ENCODE measurements at regions not wholly inside any gene's neighbourhood (a gene's known extent, or its start where the extent isn't known, plus 50 kb on each side); places are given as distances from the start of the nearest gene placed in this dataset.
"Not testable (repeated sequence)": the region's sequence is repeated elsewhere in the genome, so short reads cannot be mapped to it uniquely, and the experiment has no call there.

- no peaks in the 10 kb centered on the region for H3K4me1 ChIP-seq
- no peaks in the 10 kb centered on the region for H3K27me3 ChIP-seq
- H3K36me3 ChIP-seq = no peaks in the 10 kb centered on the region
- no peaks in the 10 kb centered on the region for H3K9me3 ChIP-seq
- no peak overlapping the region for H3K4me3 ChIP-seq
- no peak for DNase-seq (ENCODE audit: low spot score in 2 of 2)
- TF ChIP-seq CTCF (IDR thresholded peaks at IDR 0.05) = no peak
- H3K27ac ChIP-seq = no peak overlapping the region
- intact Hi-C loops (cut with DNase I) = no loop called here
Observed at GRCh38 chr3:145022447-145022846, 1050.8 kb downstream of the DIPK2A start.

GRCh38 chr3:145024700-145025099 lies 1053.1 kb downstream of the DIPK2A start:
- no peak for TF ChIP-seq CTCF (IDR thresholded peaks at IDR 0.05)
- no peaks in the 10 kb centered on the region for H3K36me3 ChIP-seq
- DNase-seq (ENCODE audit: low spot score in 2 of 2) = no peak
- no peak overlapping the region for H3K4me3 ChIP-seq
- H3K27me3 ChIP-seq = no peaks in the 10 kb centered on the region
- H3K4me1 ChIP-seq = no peaks in the 10 kb centered on the region
- H3K9me3 ChIP-seq = no peaks in the 10 kb centered on the region
- intact Hi-C loops (cut with DNase I) = no loop called here
- H3K27ac ChIP-seq = no peak overlapping the region

- H3K27ac ChIP-seq; H3K4me1 ChIP-seq; H3K36me3 ChIP-seq; H3K9me3 ChIP-seq; H3K4me3 ChIP-seq; H3K27me3 ChIP-seq; intact Hi-C loops (cut with DNase I); DNase-seq (ENCODE audit: low spot score in 2 of 2): not testable (repeated sequence)
Observed at GRCh38 chr3:145027186-145027585, 1055.6 kb downstream of the DIPK2A start.

DNA sequence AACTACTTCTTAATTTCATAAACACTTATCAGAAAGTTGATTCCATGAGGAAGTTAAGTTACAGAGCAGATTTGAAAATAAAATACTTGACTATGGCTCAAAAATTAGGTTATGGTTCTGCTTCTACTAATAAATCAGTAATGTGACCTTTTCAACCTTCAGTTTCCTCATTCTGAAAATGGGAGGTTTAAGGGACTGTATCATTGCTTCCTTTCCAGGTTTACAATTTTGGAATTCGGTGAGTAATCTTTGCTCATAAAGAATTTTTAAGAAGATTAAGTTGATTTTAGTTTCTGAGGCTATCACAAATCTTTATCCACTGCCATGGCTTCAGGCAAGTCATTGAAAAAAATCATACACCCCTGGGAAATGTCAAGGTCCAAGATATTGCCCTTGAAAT lies 1061.2 kb downstream of the DIPK2A start:
- Histone ChIP-seq H3K36me3 (no peaks in the 10 kb centered on the region), H3K4me3 (no peak overlapping the region), H3K27me3 (no peaks in the 10 kb centered on the region), H3K9me3 (no peaks in the 10 kb centered on the region), H3K4me1 (no peaks in the 10 kb centered on the region), H3K27ac (no peak overlapping the region)
- DNase-seq (ENCODE audit: low spot score in 2 of 2) = no peak
- intact Hi-C loops (cut with DNase I) = no loop called here
- TF ChIP-seq CTCF (IDR thresholded peaks at IDR 0.05) = no peak

- no peaks in the 10 kb centered on the region for H3K9me3 ChIP-seq
- TF ChIP-seq CTCF (IDR thresholded peaks at IDR 0.05) = no peak
- intact Hi-C loops (cut with DNase I) = no loop called here
Observed at GRCh38 chr3:145035682-145036081, 1064.1 kb downstream of the DIPK2A start.

DNA sequence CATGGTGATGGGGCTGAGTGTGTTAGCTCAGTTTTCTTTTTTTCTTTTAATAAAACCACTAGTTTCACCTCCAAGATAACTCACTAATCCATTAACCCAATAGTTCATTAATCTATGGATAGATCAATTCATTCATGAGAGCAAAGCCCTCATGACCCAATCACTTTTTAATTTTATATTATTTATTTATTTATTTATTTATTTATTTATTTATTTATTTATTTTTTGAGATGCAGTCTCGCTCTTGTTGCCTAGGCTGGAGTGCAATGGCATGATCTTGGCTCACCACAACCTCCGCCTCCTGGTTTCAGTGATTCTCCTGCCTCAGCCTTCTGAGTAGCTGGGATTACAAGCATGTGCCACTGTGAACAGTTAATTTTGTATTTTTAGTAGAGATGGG lies 1082.4 kb downstream of the DIPK2A start:
- DNase-seq (ENCODE audit: low spot score in 2 of 2); H3K4me1 ChIP-seq; H3K4me3 ChIP-seq; intact Hi-C loops (cut with DNase I); H3K27me3 ChIP-seq; H3K27ac ChIP-seq; H3K9me3 ChIP-seq; H3K36me3 ChIP-seq: not testable (repeated sequence)

More at GRCh38 chr3:145035682-145036081, 1064.1 kb downstream of the DIPK2A start:
- no peak for DNase-seq (ENCODE audit: low spot score in 2 of 2)
- H3K4me3 ChIP-seq = no peak overlapping the region
- H3K4me1 ChIP-seq = no peaks in the 10 kb centered on the region
- no peaks in the 10 kb centered on the region for H3K27me3 ChIP-seq
- no peak overlapping the region for H3K27ac ChIP-seq
- no peaks in the 10 kb centered on the region for H3K36me3 ChIP-seq

DNA sequence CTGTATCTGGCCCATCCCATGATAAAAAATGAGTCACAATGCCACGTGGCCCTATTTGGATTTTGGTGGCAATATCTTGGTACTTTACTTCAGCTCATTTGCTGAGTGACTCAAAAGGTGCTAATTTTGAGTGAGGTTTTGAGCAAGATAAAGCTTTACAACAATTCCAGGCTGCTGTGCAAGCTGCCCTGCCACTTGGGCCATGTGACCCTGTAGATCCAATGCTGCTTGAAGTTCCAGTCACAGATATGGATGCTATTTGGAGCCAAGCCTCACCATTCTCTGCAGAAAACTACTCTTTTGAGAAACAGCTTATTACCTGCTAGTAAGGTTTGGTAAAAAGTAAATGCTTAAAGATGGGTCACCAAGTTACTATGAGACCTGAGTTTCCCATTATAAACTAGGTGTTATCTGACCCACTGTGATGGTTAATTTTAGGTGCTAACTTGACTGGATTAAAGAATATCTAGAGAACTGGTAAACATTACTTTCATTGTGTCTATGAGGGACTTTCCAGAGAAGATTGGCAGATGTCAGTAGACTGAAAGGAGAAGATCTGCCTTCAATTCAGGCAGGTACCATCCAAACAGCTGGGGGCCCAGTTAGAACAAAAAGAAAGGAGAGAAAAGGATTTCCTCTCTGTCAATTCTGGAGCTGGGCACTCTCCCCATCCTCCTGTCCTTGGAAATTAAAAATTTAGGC lies 1083.9 kb downstream of the DIPK2A start:
- Histone ChIP-seq H3K27ac (no peak overlapping the region), H3K36me3 (no peaks in the 10 kb centered on the region), H3K4me1 (no peaks in the 10 kb centered on the region), H3K4me3 (no peak overlapping the region), H3K9me3 (no peaks in the 10 kb centered on the region), H3K27me3 (no peaks in the 10 kb centered on the region)
- no peak for TF ChIP-seq CTCF (IDR thresholded peaks at IDR 0.05)
- intact Hi-C loops (cut with DNase I) = no loop called here
- DNase-seq (ENCODE audit: low spot score in 2 of 2) = no peak
